ENCODE measurements at regions not wholly inside any gene's neighbourhood (a gene's known extent, or its start where the extent isn't known, plus 50 kb on each side); places are given as distances from the start of the nearest gene placed in this dataset.
"Not testable (repeated sequence)": the region's sequence is repeated elsewhere in the genome, so short reads cannot be mapped to it uniquely, and the experiment has no call there.

DNA sequence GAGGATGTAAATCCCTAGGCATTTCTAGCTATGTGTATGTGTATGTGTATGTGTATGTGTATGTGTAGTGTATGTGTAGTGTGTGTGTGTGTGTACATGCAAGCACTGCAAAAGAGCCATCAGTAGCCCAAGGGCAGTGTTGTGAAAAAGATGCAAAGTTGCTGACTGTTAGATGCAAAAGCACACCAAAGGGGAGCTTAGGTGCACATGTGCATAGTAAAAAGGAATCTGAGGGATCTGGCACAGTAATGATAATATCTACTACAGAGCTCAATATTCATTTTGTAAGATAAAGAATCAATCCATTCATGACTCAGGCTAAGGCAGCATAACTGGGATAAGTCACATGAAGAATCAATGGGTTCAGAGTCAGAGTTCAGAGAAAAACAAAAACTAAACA is 80.2 kb downstream of the TMEM47 start:
- no peak for DNase-seq

DNA sequence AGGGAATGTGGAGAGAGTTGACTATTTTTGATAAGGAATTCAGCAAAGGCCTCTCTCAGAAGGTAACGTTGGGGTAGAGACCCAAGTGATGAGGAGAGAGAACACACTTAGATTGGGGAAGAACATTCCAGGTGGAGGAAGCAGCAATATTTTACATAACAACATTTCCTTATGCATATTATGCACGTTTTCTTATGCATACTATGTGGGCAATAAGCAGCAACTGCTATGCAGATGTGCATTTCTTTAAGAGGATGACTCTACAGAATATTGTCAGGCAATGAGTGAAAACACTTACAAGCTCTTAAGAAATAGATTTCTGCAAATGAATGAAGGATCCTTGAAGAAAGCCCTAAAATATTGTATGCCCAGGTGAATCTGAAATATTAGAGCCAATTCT is 91.1 kb downstream of the TMEM47 start:
- no peak for DNase-seq

DNA sequence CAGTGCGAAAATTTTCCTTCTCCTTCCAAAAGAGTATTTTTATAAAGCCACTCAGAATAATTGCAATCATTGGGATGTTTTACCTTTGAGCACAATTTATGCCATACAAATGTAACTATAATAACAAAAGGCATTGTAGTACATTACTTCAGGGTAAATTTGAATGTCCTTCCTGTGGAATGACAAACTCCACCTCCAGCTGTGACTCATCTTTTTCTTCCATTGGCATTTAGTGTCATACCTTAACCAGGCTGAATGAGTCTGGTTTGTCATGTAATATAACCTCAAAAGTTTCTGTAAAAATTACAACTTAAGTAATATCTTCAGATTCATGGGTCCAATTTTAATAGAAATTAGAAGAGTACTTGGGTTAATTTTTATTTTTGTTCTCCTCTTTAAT is 93.3 kb downstream of the TMEM47 start:
- DNase-seq, result no peak

DNA sequence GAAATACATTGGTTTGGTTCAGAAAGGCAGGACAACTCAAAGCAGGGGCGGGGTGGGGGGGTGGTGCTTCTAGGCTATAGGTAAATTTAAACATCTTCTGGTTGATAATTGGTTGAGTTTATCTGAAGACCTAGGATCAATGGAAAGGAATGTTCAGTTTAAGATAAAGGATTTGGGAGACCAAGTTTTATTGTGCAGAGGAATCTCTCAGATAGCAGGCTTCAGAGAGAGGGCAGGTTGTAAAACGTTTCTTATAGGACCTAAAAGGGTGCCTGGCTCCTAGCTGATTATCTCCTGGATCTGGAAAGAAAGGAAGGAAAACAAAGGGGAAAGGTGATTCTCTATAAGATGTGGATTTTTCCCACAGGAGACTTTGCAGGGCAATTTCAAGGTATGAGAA is 94.0 kb downstream of the TMEM47 start:
- DNase-seq, result no peak

DNA sequence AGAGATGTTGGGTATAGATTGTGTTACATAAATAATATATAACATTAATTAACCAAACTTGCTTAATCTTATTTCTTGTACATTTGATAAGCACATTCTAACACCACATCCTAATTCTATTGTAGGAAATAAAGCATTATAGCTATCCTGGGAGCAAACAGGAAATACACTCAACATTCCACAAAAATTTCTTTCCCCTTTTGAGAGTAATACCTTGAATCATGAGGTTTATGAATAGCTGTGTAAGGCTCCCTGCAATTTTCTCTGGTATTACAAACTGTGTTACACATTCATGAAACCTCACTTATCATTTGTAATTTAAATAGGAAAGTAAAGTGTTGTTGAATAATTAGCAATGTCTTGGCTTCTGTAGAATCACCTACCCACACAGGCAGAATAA is 95.1 kb downstream of the TMEM47 start:
- no peak for DNase-seq

DNA sequence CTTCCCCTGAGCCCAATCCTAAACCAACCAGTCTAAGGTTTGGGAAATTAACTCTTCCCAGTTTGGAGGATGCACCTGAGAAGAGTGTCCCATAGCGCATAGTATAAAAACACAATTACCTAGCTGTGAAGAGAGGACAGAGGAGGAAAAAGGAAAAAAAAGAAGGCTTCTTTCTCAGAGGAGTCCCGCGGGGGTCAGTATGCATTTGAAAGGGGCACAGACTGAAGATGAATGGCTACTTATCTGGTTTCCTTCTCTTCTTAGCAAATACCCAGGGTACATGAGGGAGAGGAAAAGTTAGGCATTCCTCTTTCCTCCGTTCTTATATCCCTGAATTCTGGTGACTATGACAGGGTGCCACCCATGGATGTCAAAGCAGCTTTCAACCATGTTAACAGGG is 96.9 kb downstream of the TMEM47 start:
- no peak for DNase-seq

DNA sequence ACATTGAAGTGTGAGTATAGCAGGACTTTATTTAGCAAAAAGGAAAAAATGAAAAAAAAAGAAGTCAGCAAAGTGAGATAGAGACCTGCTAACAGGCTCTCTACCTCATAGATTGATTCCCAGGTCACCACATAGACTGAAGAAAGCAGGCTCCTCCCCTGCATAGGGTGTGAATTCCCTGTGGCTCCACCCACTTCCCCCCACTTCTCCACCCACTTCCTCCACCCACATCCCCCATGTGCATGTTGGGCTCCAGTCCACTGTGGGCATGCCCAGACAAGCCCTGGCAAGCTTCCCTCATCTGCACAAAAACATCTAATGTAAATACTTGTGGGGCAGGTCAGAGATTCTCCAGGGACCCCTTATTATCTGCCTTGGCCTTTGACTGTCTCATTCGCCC is 97.8 kb downstream of the TMEM47 start:
- DNase-seq, result no peak

DNA sequence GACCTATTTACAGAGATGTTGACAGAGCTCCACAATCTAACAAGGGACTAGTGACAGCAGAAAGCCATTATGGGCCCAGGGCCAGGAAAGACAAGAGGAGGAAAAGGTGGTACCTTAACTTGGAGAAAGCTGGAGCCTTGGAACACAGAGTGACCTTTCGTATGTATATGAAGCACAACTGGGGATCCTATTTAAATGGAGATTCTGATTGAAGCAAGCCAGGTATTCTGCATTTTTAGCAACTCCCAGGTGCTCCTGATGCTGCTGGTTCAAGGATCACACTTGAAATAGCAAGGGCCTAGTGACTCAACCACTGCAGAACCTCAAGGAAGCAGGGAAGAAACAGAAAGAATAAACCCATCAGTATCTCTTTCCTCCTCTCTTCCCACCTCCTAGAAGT is 99.4 kb downstream of the TMEM47 start:
- DNase-seq, result no peak

DNA sequence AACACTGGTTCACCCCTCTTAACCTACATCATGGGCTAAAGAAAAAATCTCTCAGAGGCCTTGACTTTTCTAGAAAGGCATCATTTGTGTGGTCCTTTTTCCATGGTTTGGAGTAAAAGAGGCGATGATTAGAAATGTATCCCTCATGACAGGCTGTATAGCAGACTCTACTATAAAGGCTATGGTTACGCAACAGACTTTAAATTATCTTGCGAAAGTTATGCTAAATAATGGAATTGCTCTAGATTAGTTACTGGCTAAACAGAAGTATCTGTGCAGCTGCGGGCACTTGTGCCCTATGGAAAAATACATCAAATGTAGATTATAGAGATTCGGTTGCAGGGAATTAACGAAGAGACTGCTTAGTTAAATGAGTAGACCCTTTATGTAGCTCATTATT is 101.6 kb downstream of the TMEM47 start:
- DNase-seq, result no peak

DNA sequence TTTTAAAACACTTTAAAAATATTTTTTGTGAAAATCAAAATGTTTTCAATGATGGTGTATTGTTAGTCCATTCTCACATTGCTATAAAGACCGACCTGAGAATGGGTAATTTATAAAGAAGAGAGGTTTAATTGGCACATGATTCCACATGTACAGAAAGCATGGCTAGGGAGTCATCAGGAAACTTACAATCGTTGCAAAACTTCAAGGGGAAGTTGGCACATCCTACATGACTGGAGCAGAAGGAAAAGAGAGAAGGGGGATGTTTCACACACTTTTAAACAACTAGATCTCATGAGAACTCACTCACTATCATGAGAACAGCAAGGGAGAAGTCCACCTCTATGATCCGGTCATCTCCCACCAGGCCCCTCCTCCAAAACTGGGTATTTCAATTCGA is 110.7 kb downstream of the TMEM47 start:
- peak in 2 of 4 experiments; percentile 3 for DNase-seq

DNA sequence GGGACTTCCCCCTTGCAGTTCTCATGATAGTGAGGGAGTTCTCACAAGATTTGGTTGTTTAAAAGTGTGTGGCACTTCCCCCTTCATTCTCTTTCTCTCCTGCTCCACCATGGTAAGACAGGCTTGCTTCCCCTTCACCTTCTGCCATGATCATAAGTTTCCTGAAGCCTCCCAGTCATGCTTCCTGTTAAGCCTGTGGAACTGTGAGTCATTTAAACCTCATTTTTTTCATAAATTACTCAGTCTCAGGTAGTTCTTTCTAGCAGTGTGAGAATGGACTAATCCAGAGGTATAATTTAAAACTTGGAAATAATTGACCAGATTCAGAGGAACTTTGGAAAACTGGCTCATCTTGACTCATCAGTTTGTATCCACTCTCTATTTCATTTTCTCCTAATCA is 129.0 kb downstream of the TMEM47 start:
- DNase-seq, result no peak

DNA sequence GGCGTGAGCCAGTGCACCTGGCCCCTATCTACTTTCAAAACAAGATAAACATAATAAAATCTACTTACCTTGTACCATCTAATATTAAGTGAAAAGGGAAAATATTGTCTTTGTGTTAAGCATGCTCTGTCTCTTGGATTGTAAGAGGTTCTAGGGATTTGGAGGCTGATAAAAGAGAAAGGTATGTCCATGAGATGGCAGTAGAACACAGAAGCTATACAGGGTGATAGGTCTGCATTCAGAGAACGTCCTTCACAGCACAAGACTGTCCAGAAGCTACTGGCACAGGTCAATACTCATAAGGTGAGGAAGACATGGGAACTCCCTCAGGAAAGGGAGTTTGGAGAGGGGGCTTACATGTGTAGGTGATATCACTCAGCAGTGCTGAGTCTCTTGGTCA is 135.5 kb downstream of the TMEM47 start:
- DNase-seq, result no peak

DNA sequence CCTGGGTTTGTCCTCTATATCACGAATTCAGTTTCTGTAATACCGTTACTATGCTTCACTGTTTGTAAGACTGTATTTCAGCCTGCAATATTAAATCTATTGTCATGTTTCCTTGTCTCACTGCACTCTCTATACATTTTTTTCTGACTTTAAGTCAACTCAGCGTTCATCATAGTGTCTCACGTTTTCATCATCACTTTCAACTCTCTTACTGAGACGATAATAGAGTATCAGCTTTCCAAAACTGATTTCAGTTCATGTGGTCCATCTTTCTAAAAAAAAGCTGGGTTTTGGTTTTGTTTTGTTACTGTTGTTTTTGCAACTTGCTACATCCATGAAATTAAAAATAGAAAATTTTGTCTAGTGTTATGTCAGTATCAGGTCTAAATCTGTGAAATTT is 147.7 kb downstream of the TMEM47 start:
- no peak for DNase-seq

DNA sequence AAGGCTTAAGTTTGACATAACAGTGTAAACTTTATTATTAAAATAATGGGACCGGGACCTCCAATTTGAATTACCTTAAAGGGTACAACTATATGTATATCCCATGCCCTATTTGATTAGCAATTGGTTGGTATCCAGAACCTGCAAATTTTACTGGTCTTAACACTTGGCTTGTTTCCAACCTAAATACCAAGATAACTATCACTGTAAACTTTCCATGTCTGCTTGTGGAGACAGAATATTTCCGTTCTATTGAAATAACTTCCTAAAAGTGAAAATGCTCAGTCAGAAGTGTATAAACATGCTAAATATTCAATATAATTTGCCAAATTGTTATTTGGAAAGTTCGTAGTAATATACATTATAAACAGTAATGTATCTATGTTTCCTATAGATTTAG is 154.0 kb downstream of the TMEM47 start:
- no peak for DNase-seq

DNA sequence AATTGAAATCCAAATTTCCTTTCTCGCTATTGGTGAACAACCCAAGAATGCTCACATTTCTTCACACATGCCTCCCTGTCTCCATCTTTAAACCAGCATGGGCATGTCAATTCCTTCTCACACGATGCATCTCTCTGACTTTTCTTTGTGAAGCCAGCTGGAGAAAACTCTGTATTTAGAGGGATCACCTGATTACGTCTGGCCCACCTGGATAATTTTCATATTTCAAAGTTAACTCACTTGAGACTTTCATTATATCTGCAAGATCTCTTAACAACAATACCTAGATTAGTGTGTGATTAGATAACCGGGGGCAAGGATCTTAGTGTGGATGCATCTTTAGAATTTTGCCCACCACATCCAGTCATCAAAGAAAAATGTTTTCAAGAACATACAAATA is 164.0 kb downstream of the TMEM47 start:
- no peak for DNase-seq

DNA sequence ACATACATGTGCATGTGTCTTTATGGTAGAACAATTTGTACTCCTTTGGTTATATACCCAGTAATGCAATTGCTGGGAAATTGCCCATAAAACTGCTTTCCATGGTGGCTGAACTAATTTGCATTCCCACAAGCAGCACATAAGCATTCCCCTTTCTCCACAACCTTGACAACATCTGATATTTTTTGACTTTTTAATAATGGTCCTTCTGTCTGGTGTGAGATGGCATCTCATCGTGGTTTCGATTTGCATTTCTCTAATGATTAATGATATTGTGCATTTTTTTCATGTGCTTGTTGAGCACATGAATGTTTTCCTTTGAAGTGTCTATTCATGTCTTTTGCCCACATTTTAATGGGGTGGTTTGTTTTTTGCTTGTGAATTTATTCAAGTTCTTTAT is 166.0 kb downstream of the TMEM47 start:
- no peak for DNase-seq

DNA sequence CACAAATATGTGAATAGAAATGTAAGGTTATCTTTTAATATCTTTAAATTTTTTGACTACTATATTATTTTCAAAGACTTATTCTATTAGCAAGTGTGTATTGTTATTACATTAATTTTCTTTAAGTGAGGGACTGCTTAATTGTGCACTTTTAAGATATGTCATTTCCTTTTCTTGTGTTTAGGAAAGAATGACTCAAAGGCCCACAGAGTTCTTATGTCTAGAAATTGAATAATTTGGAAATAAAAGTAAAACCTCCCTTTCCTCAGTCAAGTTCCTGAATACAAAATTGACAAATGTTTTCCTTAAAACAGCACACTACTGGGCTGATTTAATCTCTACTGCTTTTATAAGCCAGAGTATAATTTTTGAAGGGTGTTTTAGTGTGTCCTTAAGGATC is 169.7 kb downstream of the TMEM47 start:
- no peak for DNase-seq

DNA sequence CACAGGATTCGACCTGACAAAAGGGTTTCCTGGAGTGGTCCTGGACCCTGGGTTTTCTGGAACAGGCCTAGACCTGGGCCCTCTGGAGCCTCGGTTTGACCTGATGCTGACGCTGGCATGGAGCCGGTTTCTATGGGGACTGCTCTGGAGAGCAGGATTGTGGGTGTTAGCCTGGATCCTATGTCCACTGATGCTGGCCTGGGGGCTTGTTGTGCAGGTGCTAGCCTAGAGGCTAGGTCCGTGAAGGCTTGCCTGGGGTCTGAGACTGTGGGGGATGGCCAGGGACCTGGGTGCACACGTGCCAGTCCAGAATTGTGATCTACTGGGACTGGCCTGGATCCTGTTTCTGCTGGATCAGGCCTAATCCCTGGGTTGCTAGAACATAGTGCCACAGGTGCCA is 173.1 kb downstream of the TMEM47 start:
- no peak for DNase-seq

DNA sequence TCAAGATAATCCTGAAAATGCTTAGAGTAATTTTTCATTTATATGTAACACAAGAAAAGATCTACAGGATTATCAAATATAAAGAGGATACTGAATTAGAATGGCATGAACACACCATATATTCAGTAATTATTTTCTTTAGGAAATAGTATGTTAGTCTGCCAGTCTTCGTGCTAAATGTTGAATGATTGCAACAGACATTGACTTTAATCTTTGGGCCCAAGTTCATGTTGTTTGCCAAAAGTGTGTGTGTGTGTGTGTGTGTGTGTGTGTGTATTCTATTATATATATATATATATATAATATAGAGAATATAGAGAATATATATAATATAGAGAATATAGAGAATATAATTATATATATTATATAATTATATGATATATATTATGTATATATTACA is 186.6 kb downstream of the TMEM47 start:
- no peak for DNase-seq

DNA sequence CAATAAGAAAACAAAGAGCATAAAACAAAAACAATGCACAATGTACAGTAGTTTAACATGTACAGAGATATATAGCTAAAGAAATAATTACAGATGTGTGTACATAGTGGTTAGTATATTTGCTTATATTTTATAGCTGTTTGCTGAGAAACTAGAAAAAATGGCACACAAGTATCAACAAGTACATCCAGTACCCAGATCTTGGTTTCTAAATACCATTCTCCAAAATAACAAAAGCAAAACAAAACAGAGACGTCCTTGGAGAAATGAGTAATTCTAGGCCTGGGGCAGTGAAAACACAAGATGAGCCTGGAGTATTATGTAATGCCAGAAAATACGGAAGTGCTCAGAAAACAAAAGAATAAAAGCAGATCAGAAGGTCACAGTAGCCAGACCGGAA is 189.6 kb downstream of the TMEM47 start:
- no peak for DNase-seq

DNA sequence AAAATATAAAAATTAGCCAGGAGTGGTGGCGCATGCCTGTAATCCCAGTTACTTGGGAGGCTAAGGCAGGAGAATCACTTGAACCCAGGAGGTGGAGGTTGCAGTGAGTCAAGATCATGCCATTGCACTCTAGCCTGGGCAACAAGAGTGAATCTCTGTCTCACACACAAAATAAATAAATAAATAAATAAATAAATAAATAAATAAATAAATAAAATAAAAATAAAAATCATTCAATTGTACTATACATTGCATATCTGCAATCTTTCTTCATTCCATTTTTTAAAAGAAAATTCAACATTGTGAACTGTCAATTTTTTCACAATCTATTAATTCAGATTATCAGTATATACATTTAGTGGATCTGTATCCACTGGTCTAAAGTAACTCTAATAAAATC is 193.9 kb downstream of the TMEM47 start:
- not testable (repeated sequence) for DNase-seq

DNA sequence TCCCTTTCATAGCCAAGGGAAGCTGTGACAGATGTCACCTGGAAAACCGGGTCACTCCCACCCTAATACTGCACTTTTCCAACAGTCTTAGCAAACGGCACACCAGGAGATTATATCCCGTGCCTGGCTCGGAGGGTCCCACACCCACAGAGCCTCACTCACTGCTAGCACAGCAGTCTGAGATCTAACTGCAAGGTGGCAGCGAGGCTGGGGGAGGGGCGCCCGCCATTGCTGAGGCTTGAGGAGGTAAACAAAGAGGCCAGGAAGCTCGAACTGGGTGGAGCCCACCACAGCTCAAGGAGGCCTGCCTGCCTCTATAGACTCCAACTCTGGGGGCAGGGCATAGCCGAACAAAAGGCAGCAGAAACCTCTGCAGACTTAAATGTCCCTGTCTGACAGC is 199.2 kb downstream of the TMEM47 start:
- not testable (repeated sequence) for DNase-seq

DNA sequence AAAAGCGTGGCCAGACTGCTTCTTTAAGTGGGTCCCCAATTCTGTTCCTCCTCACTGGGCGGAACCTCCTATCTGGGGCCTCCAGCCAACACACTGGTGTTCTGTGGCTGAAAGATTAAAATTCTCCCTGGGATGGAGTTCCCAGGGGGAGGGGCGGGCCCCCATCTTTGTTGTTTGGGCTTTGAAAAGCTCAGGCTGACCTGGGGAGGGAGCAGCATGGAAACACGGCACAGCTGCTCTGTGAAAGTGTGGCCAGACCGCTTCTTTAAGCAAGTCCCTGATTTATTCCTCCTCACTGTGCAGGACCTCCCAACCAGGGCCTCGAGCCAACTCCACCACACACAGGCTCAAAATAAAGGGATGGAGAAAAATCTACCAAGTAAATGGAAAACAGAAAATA is 219.5 kb downstream of the TMEM47 start:
- DNase-seq, result no peak

DNA sequence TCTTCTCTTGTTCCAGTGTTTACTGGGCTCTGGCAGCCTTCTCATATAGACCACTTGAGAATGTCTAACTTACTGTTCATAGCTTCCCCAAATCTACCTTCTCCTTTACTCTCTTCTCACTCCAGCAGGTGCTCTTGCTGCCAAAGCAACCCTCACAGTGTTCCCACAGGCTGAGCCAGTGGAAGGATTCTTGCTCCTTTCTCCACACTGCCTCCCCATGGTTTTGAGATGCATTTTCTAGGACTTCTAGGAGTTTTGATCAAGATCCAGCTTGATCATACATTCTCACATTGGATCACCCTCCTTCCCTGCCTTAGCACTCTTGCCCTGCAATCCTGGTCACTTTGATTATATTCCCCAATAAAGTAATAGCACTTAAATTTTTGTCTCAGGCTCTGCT is 230.8 kb downstream of the TMEM47 start:
- DNase-seq, result no peak

DNA sequence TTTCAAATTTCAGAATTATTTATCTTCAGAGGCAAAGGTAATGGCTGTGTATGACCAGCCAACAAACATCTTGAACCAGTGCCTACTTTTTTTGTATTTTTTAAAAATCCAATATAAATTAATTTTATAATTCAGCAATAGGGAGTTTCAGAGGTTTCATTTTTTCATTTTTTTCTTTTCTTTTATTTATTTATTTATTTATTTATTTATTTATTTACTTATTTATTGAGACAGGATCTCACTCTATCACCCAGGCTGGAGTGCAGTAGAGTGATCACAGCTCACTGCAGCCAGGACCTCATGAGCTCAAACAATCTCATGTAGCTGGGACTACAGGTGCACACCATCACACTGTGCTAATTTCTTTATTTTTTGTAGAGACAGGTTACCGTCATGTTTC is 250.5 kb downstream of the TMEM47 start:
- no peak for DNase-seq

DNA sequence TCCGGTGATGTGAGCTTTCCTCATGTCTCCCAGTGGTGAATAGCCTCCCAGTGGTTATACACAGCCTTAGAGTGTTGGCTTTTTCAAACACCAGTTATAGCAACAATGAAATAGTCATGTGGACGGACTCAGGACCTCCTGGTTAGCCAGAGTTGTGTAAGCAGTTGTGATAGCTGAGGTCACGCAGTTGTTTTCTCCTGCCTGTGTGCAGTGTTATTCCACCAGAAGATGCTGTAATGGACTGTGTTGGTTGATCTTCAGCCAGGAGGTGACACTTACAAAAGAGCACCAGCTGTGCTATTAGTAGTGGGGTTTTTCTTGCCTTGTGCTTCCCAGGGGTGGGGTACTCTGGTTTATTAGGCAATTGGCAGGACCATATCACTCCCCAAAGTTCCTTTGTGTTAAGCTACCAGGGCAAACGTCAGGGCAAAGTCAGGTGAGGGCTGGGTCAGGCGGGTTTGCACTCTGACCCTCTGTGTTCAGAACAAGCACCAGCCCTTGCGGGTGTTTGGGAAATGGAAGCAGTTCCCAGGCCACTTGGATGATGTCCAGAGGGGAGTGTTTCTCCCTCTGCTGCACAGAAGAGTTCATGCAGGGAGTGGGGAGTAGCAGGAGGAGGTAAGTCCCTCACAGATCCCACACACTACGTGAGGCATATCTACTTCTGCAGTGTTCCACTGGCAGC is 252.6 kb downstream of the TMEM47 start:
- DNase-seq, result no peak

Measured in suppressor macrophage (primary cell).